Umbilical cord (tissue), 1 donor: ENCODE measurements at regions not wholly inside any gene's neighbourhood (a gene's known extent, or its start where the extent isn't known, plus 50 kb on each side); places are given as distances from the start of the nearest gene placed in this dataset.

ENCODE experiments used
- DNase-seq: peaks from one replicate; pipeline ENCODE4 v3.0.0-alpha.2; 2015; ENCODE audit warnings: low spot score

DNA sequence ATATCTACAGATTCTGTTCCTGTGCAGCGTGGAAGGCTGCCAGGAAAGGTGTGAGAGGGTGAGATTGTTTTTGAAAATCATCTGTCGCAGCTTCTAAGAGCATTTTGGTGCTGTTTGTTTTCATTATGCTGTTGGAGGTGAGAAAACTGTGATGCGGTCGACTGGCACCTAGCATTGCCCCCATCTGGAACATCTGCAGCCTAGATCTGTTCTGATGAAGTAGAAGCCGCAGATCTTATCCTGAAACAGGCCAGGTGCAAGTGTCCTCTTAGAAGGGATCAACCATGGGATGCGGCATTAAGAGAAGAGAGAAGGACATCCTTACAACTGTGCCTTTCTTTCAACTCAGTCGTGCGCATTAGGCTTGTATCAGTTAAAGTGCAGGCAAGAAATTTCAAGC, 167.3 kb downstream of the CDH26 start:
- no peak for DNase-seq

DNA sequence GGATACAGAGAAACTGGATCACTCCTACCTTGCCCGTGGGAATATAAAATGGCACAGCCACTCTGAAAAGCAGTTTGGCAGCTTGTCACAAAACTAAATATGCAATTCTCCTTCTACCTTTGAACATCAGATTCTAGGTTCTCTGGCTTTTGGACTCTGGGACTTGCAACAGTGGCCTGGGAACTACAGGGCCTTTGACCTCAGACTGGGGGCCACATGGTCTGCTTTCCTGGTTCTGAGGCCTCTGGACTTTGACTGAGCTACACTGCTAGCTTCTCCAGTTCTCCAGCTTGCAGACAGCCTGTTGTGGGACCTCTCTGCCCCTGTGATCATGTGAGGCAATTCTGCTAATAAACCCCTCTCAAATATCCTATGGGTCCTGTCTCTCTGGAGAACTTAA, 168.8 kb downstream of the CDH26 start:
- DNase-seq: no peak

DNA sequence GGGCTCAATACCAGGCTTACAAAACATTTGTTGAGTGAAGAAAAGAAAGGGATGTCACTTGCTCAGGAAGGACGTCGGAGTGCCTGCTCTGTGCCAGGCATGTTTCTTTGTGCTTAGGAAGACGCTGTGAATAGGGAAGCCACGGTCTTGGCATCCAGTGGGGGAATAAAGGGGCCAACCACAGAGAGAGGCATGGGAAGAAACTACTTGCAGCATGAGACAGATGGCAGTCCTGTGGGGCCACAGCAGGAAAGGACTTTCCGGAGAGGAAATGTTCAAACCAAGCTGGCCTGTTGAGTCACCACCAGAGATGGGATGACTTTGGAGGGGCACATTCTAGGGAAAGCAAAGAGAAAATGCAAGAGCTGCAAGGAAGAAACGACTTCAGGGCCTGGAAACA, 173.2 kb downstream of the CDH26 start:
- no peak for DNase-seq

DNA sequence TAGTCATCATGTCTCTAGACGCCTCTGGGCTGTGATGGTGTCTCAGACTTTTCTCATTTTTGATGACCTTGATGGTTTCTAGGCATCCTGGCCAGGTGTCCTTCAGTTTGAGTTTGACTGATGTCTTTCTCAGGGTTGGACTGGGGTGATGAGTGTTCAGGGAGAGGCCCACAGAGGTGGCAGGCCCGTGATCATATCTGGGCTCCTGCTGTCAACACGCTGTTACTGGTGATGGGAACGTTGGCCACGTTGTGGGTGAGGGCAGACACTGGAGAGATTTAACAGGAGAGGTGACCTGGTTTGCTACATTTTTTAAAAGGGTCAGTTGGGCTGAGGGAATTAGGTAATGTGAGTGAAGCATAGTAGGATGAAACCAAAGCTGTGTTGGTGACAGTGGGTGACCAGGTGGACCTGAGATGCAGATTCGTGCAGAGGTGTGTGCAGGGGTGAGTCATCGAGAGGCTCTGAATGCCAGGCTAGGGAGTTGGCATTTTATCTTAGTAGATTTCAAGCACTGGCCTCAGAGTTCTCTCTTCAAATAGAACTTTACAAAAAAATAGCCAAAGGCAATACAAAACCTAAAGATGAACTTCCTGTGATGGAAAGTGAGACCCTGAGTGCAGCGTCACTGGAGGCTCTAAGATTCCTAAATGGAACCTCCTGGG, 174.1 kb downstream of the CDH26 start:
- DNase-seq: no peak

DNA sequence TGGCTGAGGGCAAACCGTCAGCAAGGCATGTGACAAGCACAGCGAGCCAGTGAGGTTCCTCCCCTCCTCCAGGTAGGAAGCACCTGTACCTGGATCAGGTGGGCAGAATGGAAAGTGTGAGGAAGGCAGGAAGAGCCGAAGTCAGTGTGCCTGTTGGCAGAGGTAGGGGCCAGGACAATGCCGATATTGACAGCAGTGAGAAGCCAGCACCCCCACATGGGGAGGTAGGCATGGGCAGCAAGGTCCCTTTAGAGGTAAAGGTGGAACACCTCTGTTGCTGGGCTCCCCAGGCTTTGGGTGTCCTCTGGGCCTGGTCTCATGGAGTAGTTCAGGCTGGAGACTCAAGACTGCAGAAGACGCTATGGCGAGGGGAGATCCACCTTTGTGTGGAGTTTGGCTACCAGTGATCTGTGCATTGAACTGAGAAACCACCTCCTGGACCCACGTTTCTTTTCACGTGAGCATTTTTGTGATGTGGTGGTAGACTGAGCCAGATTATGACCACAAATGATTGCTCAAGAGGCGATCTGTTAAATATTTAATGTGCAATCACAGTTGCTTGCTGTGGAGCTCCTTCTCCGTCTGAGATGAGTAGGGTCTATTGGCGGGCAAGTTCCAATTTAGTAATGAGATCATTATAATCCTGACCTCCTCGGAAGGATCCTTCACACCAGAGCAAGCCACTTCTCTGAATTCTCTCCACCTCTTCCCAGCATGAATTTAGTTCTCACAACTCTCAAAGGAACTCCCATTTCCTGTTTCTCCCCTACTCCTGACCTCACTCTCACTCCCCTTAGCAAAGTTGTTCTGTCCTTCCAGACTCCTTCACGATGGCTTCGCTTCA, 174.8 kb downstream of the CDH26 start:
- no peak for DNase-seq

DNA sequence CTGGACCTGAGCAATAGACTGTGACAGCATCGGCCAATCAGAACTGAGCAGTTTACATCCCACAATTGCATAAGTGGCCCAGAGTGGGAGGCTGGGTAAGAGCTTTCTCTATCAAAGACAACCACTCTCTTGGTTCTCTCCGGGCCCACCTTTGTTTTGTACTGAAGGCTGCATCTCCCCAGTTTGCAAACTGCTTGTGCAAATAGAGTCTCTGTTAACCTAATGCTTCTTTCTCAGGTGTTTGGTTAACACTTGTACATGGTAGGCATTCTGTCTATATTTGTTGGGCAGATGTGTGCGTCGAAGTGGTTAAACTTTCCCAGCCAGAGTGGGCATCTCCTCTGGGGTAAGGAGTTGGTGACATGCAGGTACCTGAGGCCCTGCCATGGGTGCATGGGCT, 177.1 kb downstream of the CDH26 start:
- DNase-seq: no peak

DNA sequence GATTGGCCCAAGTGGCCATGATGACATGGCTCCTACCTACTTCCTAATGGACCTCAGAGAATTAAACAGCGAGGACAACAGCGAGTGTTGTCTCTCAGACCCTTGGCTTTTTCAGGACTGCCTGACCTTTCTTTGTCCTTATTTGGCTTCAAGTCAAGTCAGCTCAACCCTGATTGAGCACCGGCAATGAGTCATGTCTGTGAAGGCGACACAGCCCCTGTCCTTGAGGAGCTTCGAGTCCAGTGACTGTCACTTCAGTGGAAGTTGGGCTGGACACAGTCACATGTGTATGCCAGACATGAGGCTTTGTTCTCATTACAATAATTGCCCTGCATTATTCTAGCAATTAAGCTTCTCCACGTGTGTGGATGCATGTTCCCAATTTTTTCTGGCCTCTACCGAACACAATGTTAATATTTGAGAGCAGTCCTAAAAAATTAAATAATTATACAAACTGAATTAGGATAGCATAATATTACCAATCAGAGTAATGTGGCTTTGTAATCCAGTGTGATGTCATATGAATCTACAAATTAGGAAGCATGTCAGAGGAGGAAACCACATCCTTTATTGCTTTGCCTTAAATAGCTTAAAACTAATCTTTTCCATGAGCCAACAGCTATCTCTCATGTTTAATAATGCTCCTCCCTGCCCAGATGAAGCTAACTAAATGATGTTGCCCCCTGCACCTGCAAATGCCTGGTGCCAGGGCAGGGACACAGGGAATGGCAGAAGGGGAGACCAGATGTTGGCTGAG, 178.6 kb downstream of the CDH26 start:
- DNase-seq: no peak

DNA sequence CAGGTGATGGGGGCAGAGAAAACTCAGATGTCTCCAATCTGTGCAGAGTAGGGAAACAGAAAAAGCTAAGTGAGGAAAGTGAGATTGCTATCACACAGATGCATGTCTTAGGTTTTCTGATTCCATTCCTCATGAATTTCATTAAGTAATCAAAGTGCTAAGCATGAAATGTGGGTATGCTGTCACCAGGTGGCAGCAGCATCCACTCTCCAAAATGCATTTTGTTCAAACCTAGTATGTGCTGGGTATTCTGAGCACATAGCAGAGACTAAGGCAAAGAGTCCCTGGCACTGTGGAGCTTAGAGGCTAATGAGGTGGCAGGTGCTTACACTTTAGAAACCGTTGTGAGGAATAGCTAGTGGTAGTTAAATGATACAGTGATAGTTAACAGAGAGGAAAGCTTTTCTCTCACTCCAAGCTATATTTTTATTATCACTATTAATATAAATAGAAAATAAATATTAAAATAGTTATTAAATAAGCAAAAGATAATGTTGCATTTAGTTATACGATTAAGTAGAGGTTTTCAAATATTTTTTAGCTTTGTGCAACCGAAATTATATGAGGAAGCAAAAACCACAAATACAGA, 179.5 kb downstream of the CDH26 start:
- no peak for DNase-seq

DNA sequence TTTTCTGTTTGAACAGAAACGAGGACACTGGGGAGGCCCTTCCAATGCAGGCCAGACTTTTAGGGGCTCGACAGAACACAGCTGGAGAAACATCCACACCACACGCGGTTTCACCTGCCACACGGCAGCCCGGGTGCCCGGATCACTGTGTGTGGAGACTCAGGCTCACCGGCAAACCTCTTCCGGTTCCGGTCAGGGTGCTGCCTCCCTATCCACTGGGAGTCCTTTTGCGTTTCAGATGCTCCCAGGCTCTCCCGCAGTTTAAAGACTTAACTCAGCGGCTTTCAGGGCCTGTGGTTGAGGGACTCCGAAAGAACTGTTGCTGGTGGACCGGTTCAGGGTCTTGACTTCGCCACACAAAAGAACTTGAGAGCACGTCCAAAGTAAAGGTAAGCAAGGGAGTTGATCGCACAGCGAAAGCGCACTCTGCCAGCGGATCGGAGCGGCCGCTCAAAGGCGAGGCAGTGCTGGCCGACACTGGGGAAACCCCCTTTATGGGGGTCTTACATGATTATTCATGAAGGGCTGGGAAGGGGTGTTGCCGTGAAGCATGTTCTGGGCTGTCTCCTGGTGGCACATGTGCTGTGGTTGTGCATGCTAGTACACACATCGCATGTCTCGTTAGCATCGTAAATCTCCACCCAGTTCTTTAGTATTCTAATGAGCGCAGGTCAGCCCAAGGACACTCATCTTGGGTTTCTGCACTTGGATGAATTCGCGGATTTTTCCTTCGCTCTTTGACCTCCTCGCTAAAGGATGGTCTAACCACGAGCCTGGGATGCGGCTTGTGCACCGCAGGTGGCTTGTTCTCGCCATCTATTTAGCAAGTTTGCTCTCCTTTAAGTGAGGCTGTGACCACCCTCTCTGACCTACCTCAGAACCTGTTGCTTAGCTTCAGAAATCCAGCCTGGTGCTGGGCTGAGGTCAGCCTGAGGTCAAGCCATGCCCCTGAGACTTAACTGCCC, 180.3 kb downstream of the CDH26 start:
- DNase-seq: peak; percentile 22

DNA sequence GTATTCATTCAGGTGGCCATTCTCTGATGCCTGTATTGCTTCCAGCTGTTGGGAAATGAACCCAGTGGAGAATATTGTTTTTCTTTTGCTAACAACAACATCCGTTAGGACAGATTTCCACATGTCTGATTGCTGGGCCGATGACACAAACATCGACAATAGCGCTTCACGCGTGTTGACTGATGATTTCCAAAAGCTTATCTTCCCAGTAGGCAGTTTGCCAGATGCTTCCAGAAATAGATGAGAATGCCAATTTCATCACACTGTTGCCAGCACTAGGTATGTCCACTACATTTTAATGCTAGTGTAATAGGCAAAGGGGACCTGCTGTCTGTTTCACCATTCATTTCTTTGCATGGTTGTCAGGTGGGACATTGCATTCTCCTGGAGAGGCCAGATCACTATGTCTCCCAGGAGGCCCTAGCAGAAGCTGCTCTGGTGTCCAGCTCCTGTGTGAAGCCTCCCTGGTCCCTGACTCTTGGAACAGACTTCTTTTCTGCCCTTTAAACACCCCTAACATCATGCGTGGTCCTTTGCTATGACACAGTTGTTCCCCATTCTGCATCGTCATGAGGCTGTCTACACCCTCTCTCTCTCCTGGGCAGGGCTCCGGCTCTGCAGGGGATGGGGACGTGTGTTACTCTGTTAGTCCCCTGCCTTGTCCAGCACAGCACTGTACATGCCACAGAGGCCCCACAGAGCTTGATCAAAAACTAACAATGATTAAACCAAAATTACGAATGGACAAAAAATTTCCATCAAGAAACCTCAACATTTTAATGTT, 181.6 kb downstream of the CDH26 start:
- no peak for DNase-seq

DNA sequence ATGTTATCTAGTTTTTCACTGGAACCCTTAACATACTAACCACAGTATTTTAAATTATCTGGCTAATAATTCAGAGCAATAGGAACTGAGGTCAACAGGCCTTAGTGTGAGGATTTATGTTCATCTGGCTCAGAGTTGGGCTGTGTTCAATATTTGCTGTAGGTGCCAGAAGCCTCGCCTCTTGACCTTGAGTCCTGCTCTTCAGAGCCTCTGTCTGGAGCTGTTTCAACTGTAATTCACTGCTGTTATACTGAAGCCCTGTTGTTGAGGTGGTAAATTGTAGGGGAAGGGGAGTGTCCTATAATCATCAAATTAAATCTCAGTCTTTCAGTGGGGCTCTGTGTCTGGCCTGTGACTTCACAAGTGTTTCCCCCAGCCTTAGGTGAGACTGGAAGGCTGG, 184.4 kb downstream of the CDH26 start:
- DNase-seq: no peak

DNA sequence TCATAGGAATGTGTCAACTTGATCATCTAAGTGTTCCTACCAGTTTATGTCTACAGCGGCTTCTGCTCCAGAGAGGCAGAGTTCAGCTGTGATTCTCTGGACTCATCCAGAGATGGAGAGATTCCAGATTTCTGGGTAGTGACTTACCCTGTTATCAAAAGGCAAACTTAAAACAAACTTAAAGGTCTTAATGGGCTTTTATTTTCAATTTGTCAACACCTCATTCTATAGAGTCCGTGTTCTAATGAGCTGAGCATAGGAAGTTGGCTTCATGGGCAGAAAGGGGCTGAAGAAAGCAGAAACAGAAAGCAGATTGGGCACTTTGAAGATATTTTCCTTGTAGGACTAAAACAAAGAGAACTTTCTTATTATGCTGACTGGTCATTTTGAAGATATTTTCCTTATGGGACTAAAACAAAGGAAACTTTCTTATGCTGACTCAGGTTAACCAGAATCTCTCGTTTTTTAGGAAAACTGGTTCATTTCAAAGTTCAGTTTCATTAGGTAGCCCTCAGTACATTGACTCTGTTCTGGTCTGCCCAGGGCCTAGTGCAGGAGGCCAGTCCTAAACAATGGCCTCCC, 185.1 kb downstream of the CDH26 start:
- DNase-seq: no peak

DNA sequence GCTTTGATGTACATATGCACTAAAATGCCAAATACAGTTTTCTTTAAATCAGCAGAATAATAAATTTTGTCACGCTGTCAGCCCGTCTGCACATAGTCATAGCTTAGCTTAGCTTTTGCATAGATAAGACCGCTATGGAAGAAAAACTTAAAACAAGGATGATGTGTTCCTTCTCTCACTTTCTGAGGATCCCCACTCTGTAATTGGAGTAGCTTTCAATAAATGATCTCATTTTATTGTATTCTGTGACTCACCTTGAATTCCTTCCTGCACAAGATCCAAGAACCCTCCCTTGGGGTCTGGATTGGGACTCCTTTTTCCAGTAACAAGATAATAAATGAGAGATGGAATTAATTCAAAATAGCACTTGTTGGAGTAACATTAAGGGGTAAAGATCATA, 186.2 kb downstream of the CDH26 start:
- DNase-seq: no peak

DNA sequence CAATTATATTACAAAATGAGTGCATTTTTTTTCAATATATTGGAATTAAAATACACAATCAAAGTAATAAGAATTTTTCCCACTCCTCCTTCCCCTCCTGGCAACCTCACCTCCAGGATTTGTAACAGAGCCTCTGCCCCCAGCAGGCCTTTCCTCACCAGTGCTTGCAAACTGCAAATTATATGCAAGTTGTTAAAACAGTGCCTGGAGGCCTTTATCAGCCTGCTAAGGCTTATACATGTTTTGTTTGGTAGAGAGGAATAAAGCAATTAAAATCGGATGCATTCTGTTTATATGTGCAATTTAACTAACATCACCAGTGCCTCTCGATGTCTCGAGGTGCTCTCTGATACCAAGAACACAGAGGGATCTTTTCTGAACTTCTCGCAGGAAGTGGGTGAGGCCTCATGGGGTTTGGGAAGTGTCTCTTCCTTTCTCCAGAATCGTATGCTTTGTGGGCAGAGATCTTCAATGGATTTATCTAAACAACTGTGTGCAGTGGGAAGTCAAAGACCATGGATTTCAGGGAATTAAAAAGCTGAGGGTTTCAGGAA, 186.8 kb downstream of the CDH26 start:
- DNase-seq: no peak

DNA sequence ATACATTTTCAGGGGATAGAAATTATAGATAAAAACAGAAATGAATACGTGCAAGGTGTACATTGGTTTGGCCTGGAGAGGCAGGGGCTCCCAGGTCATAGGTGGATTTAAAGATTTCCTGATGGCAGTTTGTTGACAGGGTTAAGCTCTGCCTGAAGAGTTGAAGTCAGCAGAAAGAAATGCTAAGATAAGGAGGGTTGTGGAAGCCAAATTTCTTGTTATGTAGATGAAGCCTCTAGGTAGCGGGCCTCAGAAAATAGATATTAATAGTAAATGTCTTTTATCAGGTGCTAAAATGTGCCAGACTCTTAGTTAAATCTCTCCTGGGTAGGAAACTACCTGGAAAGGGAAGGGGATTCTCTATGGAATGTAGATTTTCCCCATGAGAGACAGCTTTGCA, 188.8 kb downstream of the CDH26 start:
- no peak for DNase-seq

DNA sequence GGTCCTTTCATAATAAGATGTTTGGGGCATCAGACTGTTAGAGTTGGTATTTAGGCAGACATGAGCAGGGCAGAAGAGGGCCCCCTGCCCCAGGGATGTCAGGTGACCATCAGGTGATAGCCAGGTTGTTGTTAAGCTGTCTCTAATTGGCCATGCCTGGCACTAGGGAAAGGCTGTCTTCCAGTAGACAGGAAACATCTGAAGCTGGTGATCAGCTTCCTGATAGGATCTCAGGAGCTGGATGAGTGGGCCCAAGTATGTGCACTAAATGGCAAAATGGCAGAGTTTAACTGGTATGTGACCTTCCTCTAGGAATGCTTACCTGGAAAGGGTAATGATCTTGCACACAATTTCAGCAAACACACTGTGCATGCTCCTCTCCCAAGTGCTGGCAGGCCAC, 190.7 kb downstream of the CDH26 start:
- DNase-seq: no peak

DNA sequence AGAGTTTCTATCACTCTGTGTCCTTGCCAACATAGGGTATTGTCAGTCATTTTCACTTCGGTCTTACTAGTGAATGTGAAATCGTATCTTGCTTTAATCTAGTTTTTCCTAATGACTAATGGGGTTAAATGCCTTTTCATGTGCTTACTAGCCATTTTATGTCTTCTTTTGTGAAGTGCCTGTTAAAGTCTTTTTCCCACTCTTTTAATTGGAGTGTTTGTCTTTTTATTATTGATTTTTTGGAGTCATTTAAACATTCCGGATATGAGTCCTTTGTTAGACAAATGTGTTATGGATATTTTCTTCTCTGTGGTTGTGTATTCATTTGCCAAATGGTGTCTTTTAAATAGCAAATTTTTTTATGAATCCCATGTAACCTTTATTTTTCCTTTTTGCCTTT, 194.6 kb downstream of the CDH26 start:
- DNase-seq: no peak

DNA sequence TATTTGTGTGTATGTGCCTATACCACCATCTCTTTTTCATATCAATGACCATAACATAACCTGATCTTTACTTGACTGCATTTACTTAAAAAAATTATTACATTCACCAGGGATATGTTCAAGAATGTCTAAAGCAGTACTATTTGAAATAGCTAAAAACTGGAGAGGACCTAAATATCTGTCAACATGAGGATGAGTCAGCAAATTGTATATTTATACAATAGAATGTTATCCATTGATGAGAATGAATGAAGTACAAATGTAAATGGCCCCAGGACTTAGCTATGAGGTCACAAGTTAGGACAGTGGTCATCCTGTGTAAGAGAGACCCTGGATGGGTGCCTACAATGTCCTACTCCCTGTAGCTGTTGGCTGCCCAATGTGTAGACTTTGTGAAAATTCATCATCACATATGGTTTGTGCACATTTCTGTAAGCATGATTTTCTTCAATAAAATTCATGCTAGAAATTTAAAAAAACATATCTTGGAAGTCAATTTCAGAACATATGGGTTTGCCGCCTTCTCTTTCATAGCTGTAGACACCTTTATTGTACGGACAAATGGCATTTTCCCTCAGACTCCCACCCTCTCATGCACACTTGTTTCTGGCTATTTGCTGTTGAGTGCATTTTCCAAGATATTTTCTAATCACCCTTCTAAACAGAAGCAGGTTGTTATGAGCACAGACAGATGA, 202.4 kb downstream of the CDH26 start:
- no peak for DNase-seq

DNA sequence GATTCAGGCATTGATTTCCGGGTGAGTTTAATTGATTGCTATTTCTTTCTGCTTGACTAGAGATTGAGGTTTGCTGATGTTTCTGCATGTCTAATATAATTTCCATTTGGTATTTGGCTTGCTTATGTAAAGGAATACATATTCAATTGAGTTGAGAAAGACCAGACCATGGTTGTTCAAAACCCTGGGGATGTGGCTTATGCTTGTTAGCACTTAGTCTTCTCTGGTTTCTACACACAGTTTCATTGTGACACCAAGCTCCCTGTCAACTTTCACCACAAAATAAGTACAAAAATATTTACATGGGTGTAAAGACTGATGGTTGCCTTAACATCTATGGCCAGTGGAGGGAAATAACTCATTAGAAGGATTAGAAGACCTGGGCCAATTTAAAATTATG, 209.6 kb downstream of the CDH26 start:
- no peak for DNase-seq
